Left ventricle myocardium inferior (tissue), 1 donor: ENCODE measurements at regions not wholly inside any gene's neighbourhood (a gene's known extent, or its start where the extent isn't known, plus 50 kb on each side); places are given as distances from the start of the nearest gene placed in this dataset.

Experiments used
- DNase-seq: peaks from one replicate; pipeline ENCODE4 v3.0.0-alpha.2; 2020
- H3K27ac ChIP-seq: fragments of 200-600 bp; replicated peaks from 2 replicates; pipeline ENCODE4 v1.8.0; 2021
- H3K27me3 ChIP-seq: fragments of 200-600 bp; 2 replicates; pipeline ENCODE4 v1.8.0; 2021; ENCODE audit warnings: low read depth
- H3K36me3 ChIP-seq: fragments of 200-600 bp; 2 replicates; pipeline ENCODE4 v1.8.0; 2021
- H3K4me1 ChIP-seq: fragments of 200-600 bp; 2 replicates; pipeline ENCODE4 v1.8.0; 2021
- H3K4me3 ChIP-seq: fragments of 200-600 bp; 2 replicates; pipeline ENCODE4 v1.8.0; 2021; ENCODE audit warnings: mild to moderate bottlenecking, moderate library complexity
- H3K9me3 ChIP-seq: fragments of 200-600 bp; replicated peaks from 2 replicates; pipeline ENCODE4 v1.8.0; 2021
- intact Hi-C: fragments of 100-400 bp; cut with micrococcal nuclease; formaldehyde crosslinking; loops from one replicate; pipeline ENCODE4 v1.11.0; 2022
- TF ChIP-seq, protein P1 (sequence below): fragments of 200-600 bp; IDR thresholded peaks from 2 replicates; pipeline ENCODE4 v1.8.0; 2021; ENCODE audit warnings: antibody characterized with exemption, mild to moderate bottlenecking, borderline replicate concordance
- donor health status: DM: no; HTN: yes; CAD: no; lungs with severe emphysema.

- no peaks in the 10 kb centered on the region for H3K9me3 ChIP-seq
- H3K27ac ChIP-seq: no peak overlapping the region
- DNase-seq: no peak
- H3K4me1 ChIP-seq: peaks cover 15% of the 10 kb centered on the region
- intact Hi-C loops: no loop called here
- TF ChIP-seq, protein P1, sequence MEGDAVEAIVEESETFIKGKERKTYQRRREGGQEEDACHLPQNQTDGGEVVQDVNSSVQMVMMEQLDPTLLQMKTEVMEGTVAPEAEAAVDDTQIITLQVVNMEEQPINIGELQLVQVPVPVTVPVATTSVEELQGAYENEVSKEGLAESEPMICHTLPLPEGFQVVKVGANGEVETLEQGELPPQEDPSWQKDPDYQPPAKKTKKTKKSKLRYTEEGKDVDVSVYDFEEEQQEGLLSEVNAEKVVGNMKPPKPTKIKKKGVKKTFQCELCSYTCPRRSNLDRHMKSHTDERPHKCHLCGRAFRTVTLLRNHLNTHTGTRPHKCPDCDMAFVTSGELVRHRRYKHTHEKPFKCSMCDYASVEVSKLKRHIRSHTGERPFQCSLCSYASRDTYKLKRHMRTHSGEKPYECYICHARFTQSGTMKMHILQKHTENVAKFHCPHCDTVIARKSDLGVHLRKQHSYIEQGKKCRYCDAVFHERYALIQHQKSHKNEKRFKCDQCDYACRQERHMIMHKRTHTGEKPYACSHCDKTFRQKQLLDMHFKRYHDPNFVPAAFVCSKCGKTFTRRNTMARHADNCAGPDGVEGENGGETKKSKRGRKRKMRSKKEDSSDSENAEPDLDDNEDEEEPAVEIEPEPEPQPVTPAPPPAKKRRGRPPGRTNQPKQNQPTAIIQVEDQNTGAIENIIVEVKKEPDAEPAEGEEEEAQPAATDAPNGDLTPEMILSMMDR: no peak
- H3K27me3 ChIP-seq: no peaks in the 10 kb centered on the region
- no peaks in the 10 kb centered on the region for H3K36me3 ChIP-seq
- H3K4me3 ChIP-seq: no peak overlapping the region
Measured at GRCh38 chr12:116361414-116362223, 84.1 kb upstream of the MED13L start.

GRCh38 chr12:116365114-116365513 is 87.6 kb upstream of the MED13L start:
- no peak for DNase-seq
- Histone ChIP-seq H3K27me3 (no peaks in the 10 kb centered on the region), H3K4me1 (peaks cover under 1% of the 10 kb centered on the region), H3K4me3 (no peak overlapping the region), H3K36me3 (no peaks in the 10 kb centered on the region), H3K27ac (no peak overlapping the region), H3K9me3 (no peaks in the 10 kb centered on the region)
- TF ChIP-seq, protein P1: no peak
- intact Hi-C loops: no loop called here

DNA sequence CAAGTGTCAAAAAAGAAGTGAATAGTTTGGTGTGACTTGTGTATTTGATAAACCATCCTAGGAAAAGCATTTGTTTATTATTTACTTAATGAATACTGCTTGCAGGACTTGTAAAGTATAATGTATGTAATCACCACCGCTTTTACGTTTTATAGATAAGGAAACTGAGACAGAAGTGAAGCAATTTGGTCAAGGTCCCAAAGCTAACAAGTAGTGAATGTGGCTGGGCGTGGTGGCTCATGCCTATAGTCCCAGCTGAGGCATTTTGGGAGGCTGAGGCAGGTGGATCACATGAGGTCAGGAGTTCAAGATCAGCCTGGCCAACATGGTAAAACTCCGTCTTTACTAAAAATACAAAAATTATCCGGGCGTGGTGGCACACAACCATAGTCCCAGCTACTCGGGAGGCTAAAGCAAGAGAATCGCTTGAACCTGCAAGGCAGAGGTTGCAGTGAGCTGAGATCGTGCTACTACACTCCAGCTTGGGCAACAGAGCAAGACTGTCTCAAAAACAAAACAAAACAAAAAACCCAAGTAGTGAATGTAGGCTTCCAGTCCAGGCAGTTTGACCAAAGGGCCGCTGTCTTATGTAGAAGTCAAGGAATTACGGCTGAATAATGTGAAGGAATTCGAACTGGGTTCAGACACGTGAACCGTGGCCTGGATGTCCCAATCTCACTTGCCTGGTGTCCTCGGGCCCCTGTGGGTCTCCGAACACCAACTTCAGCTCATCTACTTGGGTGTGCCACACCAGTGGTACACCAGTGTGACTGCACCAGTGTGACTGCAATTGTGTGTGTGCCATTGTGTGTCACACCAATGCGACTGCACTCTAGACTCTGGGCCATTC is 88.3 kb upstream of the MED13L start:
- intact Hi-C loops: no loop called here
- Histone ChIP-seq H3K36me3 (no peaks in the 10 kb centered on the region), H3K27ac (no peak overlapping the region), H3K27me3 (no peaks in the 10 kb centered on the region), H3K4me1 (no peaks in the 10 kb centered on the region), H3K9me3 (no peaks in the 10 kb centered on the region), H3K4me3 (no peak overlapping the region)
- DNase-seq: no peak
- TF ChIP-seq, protein P1: no peak

DNA sequence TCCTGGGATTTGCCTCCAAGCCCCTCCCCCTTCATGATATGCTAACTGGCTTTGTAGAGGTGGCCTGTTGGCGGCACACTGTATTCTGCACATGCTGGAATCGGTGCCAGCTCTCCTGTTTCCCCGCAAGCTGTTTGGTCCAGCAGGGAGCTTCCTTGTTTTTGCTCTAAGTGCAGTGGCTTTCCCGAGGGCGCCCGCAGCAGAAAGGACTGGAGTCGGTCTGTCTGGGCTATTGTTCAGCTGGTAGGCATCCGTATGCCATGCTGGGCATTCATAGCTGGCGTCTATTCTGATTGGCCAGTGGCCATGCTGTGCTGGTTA is 88.9 kb upstream of the MED13L start:
- H3K4me1 ChIP-seq: no peaks in the 10 kb centered on the region
- no peak overlapping the region for H3K4me3 ChIP-seq
- TF ChIP-seq, protein P1: no peak
- H3K27ac ChIP-seq: no peak overlapping the region
- intact Hi-C loops: no loop called here
- H3K36me3 ChIP-seq: no peaks in the 10 kb centered on the region
- no peak for DNase-seq
- H3K9me3 ChIP-seq: no peaks in the 10 kb centered on the region
- H3K27me3 ChIP-seq: no peaks in the 10 kb centered on the region

DNA sequence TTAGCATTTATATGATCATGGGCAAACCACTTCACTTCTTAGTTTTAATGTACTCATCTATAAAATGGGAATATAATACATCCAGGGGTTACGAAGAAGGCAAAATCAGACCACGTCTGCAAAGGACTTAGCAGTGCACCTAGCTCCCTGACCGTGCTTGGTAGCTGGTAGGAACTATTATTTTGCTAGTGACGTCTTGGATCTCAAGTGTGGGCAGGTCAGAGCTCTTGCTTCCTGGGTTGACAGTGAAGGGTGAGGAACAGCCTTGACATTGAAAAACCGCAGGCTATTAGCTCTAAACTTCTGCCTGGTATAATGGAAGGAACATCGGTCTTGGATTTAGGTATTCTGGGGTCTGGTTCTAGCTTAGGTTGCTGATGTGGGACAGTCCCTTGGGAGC is 89.3 kb upstream of the MED13L start:
- TF ChIP-seq, protein P1: no peak
- no peak overlapping the region for H3K27ac ChIP-seq
- DNase-seq: no peak

More for the DNA sequence above, 89.3 kb upstream of the MED13L start:
- Histone ChIP-seq H3K27me3 (no peaks in the 10 kb centered on the region), H3K4me3 (no peak overlapping the region), H3K4me1 (no peaks in the 10 kb centered on the region), H3K9me3 (no peaks in the 10 kb centered on the region), H3K36me3 (no peaks in the 10 kb centered on the region)
- intact Hi-C loops: no loop called here
